SK-N-MC (cell line): ENCODE measurements at regions not wholly inside any gene's neighbourhood (a gene's known extent, or its start where the extent isn't known, plus 50 kb on each side); places are given as distances from the start of the nearest gene placed in this dataset.

Experiments
- EZH2 ChIP-seq: fragments of 200-600 bp; sonication (generic); IDR thresholded peaks from one replicate; pipeline ENCODE4 v1.6.1; 2017; ENCODE audit warnings: antibody characterized with exemption
- FOXP2 ChIP-seq: optimal IDR thresholded peaks from 2 replicates; pipeline ENCODE3; 2011; ENCODE audit warnings: mild to moderate bottlenecking, moderate library complexity; ENCODE audit not compliant: insufficient read depth; ENCODE audit errors: extremely low read length, control extremely low read depth
- POLR2AphosphoS5 ChIP-seq: IDR thresholded peaks from 2 replicates; pipeline ENCODE4 v1.6.1; 2012; ENCODE audit warnings: mild to moderate bottlenecking, low read depth, low read length, borderline replicate concordance

DNA sequence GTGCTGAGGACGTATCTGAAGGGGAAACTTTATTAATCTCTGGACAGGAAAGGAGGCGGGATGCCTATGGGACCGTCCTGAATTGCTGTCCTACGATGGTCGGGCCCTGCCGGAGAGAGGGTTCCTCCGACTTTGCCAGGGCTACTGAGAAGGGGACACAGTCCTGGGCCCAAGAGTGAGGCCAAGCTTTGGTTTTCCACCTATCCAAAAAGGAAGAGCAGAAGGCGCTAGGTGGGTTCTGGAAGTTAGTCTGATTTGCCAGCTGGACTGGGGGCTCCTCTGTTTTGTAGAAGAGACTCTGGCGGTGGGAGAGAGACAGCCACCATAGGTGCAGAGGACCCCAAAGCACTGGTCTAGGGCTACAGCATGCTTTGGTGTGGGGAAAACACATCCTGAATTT, 243.8 kb upstream of the IRX4 start:
- TF ChIP-seq EZH2 (no peak), POLR2AphosphoS5 (no peak), FOXP2 (no peak)
